OCI-M1 (cell line): ENCODE measurements at regions not wholly inside any gene's neighbourhood (a gene's known extent, or its start where the extent isn't known, plus 50 kb on each side); places are given as distances from the start of the nearest gene placed in this dataset.
A peak's percentile ranks its signal among the peaks of the same experiment; 100 is the strongest.
"Not testable (repeated sequence)": the region's sequence is repeated elsewhere in the genome, so short reads cannot be mapped to it uniquely, and the experiment has no call there.

Source experiments
- DNase-seq: peaks from one replicate; lab custom pipeline; 2025; lab: John Stamatoyannopoulos, UW

- no peak for DNase-seq
These were observed 85.6 kb upstream of the XPO1 start for GRCh38 chr2:61623747-61624146.

DNA sequence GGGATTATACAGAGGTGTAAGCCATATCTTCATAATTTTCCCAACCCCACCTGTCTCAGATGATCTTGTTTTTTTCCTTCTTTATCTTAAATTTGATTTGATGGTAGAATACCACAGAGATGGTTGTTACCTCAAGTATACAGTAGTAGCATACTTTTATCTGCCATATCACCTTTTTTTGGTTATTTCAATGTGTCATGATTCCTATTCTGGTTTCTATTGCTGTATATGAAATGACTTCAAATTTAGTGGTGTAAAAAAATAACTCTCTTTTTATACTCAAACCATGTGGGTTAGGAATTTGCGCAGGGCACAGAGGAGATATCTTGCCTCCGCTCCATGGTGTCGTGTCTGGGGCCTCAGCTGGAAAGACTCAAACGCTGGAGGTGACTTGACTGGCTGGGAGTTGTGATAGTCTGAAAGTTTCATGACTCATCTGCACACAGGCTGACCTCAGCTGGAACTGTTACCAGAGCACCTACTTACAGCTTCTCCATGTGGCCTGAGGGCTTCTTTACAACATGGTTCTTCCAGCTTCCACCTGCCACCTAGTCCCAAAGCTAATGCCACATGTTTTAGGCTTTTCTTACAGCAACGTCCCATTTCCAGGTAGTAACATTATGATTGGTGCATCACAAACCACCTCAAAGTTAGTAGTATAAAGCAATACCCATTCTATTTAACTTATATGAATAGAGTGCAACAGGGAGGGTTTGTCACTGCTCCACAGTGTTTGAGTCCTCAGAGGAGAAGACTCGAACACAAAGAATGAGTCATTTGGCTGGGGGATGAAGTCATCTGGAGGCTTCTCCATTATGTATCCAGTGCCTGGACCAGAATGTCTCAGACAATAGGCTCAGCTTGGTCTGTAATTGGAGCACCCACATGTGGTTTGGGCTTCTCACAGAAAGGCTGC, 82.3 kb upstream of the XPO1 start:
- DNase-seq = peak; percentile 53

DNA sequence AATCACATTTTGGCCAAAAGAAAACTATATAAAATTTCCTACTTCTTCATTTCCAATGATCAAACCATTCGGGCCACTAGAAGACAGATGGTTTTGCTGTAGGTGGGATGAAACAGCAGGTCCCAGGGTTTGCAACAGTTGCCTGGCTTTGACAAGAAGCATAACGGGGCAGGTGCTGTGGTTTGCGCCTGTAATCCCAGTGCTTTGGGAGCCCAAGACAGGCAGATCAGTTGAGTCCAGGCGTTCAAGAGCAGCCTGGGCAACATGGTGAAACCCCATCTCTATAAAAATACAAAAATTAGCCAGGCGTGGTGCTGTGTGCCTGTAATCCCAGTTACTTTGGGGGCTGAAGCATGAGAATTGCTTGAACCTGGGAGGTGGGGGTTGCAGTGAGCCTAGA, 81.4 kb upstream of the XPO1 start:
- no peak for DNase-seq

- no peak for DNase-seq
These were observed 79.5 kb upstream of the XPO1 start for GRCh38 chr2:61617610-61618009.

DNA sequence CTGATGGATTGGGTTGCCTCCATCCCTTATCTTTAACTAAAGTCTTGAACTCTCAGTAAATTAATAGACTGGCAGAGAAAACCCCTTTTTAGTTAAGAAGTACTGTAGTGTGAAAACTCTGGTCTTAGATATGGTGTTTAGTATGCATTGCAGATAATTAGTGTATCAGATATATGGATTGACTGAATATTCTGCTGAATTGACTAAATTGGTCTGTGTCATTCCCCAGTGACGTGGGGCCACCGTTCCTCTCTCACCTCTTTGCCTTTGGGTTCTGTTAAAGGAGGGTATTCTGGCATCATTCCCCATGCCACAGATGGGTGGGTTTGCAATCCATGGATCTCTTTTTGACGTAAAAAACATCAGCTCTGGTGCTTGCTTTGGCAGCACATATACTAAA, 67.1 kb upstream of the XPO1 start:
- DNase-seq = no peak

DNA sequence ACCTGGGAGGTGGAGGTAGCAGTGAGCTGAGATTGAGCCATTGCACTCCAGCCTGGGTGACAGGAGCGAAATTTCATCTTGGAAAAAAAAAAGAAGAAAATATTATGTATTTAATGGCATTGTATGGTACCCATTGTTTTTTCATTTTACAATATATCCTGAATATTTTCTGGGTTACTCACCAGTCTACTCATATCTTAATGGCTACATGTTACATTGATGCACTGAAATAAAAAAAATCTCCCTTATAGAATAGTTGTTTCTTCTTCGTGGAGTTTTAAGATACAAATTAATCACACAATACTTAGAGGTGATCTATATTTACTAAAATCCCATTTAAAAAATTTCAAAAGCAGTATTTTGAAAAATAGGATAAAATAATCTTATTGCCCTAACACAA, 66.3 kb upstream of the XPO1 start:
- no peak for DNase-seq

- not testable (repeated sequence) for DNase-seq
These were observed 60.5 kb upstream of the XPO1 start for GRCh38 chr2:61598515-61599156.

DNA sequence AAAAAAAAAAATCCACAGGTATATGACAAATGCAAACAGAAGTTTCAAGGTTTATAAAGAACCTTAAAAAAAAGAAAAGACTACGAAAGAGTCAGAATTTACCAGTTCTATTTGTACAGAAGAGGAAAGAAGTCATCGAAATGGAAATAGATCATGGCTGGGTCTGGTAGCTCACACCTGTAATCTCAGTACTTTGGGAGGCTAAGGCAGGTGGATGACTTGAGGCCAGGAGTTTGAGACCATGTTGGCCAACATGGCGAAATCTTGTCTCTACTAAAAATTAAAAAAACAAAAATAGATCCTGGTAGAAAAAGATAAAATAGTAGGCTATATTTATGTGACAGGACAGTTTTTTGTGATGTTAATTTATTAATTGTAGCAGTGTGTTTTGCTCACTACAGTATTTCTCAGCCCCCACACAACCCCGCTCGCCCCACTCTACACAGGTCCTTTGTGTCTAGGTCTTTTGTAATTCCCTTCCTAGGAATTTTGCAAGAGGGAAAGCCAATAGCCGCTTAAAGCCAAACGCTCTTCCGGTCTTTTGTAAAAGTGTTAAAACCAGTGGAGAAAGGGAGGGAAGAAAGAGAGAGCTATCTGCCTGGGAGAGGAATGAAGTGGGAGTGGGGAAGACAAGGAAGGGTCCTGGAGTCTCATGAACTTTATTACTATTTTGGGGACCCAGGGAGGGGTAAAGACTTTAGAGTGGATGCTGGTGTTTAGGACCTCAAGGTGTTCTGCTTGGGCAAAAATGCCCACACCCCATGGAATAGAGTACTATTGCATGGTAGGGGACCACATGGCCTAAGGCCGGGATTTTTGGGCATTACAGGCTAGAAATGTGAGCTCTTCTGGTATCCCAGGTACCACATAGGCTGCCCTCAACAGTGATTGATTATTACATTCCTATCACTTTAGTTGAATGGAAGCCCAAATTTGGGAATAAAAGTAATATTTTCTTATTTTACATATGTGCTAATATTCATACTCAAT, 59.4 kb upstream of the XPO1 start:
- no peak for DNase-seq

DNA sequence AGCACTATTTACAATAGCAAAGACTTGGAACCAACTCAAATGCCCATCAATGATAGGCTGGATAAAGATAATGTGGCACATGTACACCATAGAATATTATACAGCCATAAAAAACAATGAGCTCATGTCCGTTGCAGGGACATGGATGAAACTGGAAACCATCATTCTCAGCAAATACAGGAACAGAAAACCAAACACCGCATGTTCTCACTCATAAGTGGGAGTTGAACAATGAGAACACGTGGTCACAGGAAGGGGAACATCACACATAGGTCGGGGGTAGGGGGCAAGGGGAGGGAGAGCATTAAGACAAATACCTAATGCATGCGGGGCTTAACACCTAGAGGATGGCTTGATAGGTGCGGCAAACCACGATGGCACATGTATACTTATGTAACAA, 56.0 kb upstream of the XPO1 start:
- not testable (repeated sequence) for DNase-seq

- DNase-seq = not testable (repeated sequence)
These were observed 55.5 kb upstream of the XPO1 start for GRCh38 chr2:61593648-61594047.

DNA sequence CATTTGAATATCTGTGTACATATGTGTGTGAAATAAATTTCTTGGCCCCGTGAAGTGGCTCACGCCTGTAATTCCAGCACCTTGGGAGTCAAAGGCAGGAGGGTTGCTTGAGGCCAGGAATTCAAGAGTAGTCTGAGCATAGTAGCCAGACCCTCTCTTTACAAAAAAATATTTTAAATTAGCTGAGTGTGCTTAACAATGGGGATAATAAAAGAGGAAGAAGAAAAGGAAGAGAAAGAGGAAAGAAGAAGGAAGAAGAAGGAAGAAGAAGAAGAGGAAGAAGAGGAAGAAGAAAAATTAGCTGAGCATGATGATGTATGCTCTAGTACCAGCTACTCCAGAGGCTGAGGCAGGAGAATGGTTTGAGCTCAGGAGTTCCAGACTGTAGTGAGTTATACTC, 52.1 kb upstream of the XPO1 start:
- no peak for DNase-seq

DNA sequence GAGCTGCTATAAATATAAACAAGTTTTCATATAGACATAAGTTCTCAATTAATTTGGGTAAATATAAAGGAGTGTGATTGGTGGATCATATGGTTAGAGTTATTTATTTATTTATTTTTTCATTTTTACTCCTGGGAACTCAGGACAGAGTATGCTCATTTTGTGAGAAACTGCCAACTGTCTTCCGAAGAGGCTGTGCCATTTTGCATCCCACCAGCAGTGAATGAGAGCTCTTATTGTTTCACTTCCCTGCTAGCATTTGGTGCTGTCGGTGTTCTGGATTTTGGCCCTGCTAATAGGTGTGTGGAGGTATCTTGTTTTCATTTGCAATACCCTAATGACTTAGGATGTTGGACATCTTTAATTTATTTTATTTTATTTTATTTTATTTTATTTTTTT, 50.4 kb upstream of the XPO1 start:
- DNase-seq = no peak
